CD4-positive, alpha-beta T cell (primary cell): ENCODE measurements at regions not wholly inside any gene's neighbourhood (a gene's known extent, or its start where the extent isn't known, plus 50 kb on each side); places are given as distances from the start of the nearest gene placed in this dataset.
"Not testable (repeated sequence)": the region's sequence is repeated elsewhere in the genome, so short reads cannot be mapped to it uniquely, and the experiment has no call there.

Experiments
- ATAC-seq: fragments of 200-7000 bp; cut with Tn5 transposase; one replicate; pipeline ENCODE4 v1.10.0; 2022; ENCODE audit warnings: mild to moderate bottlenecking; ENCODE audit not compliant: poor library complexity
- CTCF ChIA-PET: fragments of 350-600 bp; sonication (Branson Sonifier 250); formaldehyde crosslinking; loops from one replicate; lab custom pipeline; 2021; ENCODE audit warnings: antibody characterized with exemption, inconsistent platforms; lab: Charles Lee
- POLR2A ChIA-PET: fragments of 350-600 bp; sonication (Branson Sonifier 250); formaldehyde crosslinking; loops from one replicate; lab custom pipeline; 2021; ENCODE audit warnings: antibody characterized with exemption, inconsistent platforms; lab: Charles Lee
- DNase-seq, 14 experiments: peaks; one replicate each; pipeline ENCODE4 v3.0.0-alpha.2; 2013 to 2020; ENCODE audit warnings: mixed read lengths in 2 of 14
- H3K27ac ChIP-seq, 2 donors: one replicate each; pipeline versions ENCODE4 v1.5.1 to v1.7.0; 2013; ENCODE audit warnings: low read length in 2 of 2, low read depth in 1 of 2, mild to moderate bottlenecking in 1 of 2
- H3K27me3 ChIP-seq, 2 experiments: 1 replicate in 1 of 2; 2 replicates in 1 of 2; pipeline versions ENCODE4 v1.6.1 to v1.7.0; 2013; ENCODE audit warnings: low read length in 2 of 2, control low read depth in 1 of 2, mild to moderate bottlenecking in 1 of 2, moderate library complexity in 1 of 2; ENCODE audit not compliant: insufficient read depth in 2 of 2, control insufficient read depth in 1 of 2
- H3K36me3 ChIP-seq: one replicate; pipeline ENCODE4 v1.6.1; 2013; ENCODE audit warnings: low read length, control low read depth; ENCODE audit not compliant: insufficient read depth
- H3K4me1 ChIP-seq: one replicate; pipeline ENCODE4 v1.6.1; 2013; ENCODE audit warnings: low read length, control low read depth; ENCODE audit not compliant: insufficient read depth
- H3K4me3 ChIP-seq: one replicate; pipeline ENCODE4 v1.5.1; 2013; ENCODE audit warnings: mild to moderate bottlenecking, low read length, moderate library complexity
- H3K9me3 ChIP-seq, 2 experiments: 1 replicate in 1 of 2; 2 replicates in 1 of 2; pipeline versions ENCODE4 v1.6.1 to v1.7.0; 2013; ENCODE audit warnings: low read length in 2 of 2, mild to moderate bottlenecking in 2 of 2, control low read depth in 1 of 2, moderate library complexity in 1 of 2; ENCODE audit not compliant: control insufficient read depth in 1 of 2, insufficient read depth in 1 of 2
- H3K27ac Mint-ChIP-seq: one replicate; pipeline ENCODE4 v1.8.0; 2020; ENCODE audit warnings: mixed read lengths
- H3K27me3 Mint-ChIP-seq: one replicate; pipeline ENCODE4 v1.8.0; 2021; ENCODE audit warnings: mixed read lengths
- H3K36me3 Mint-ChIP-seq: one replicate; pipeline ENCODE4 v1.8.0; 2021; ENCODE audit warnings: low read depth, mixed read lengths
- H3K4me1 Mint-ChIP-seq: one replicate; pipeline ENCODE4 v1.8.0; 2021; ENCODE audit warnings: low read depth, mixed read lengths
- H3K4me3 Mint-ChIP-seq: one replicate; pipeline ENCODE4 v1.8.0; 2020; ENCODE audit warnings: mild to moderate bottlenecking, mixed read lengths
- H3K9me3 Mint-ChIP-seq: one replicate; pipeline ENCODE4 v1.8.0; 2020; ENCODE audit warnings: mixed read lengths
- CTCF ChIP-seq: fragments of 200-600 bp; IDR thresholded peaks from one replicate; pipeline ENCODE4 v1.8.0; 2022; ENCODE audit warnings: antibody characterized with exemption, mild to moderate bottlenecking
- intact Hi-C, 2 experiments: fragments of 100-400 bp; cut with DNase I in 1 of 2; cut with micrococcal nuclease in 1 of 2; formaldehyde crosslinking; loops; one replicate each; pipeline versions ENCODE4 v1.15.1 to v1.9.0; 2023 to 2025; cut with DNase I, micrococcal nuclease

GRCh38 chr9:61670616-61671015 lies 480.8 kb downstream of the SPATA31A7 start:
- H3K27me3 Mint-ChIP-seq: no peaks in the 10 kb centered on the region
- intact Hi-C loops: no loop called here
- POLR2A ChIA-PET: no interaction called here
- peaks cover 4% of the 10 kb centered on the region for H3K36me3 Mint-ChIP-seq
- H3K9me3 Mint-ChIP-seq: peaks cover 6% of the 10 kb centered on the region
- CTCF ChIA-PET: no interaction called here
- H3K4me3 ChIP-seq: no peak overlapping the region
- H3K27ac Mint-ChIP-seq: no peak overlapping the region
- H3K4me1 ChIP-seq: no peaks in the 10 kb centered on the region
- H3K9me3 ChIP-seq: peaks cover 5 to 88% of the 10 kb centered on the region in 2 experiments
- no peak overlapping the region for H3K27ac ChIP-seq
- ATAC-seq (no peak), DNase-seq (no peak)
- no peak overlapping the region for H3K4me3 Mint-ChIP-seq
- no peaks in the 10 kb centered on the region for H3K4me1 Mint-ChIP-seq
- no peaks in the 10 kb centered on the region for H3K36me3 ChIP-seq
- H3K27me3 ChIP-seq: no peaks in the 10 kb centered on the region
- TF ChIP-seq CTCF: no peak

GRCh38 chr9:61671276-61671973 lies 481.6 kb downstream of the SPATA31A7 start:
- no peaks in the 10 kb centered on the region for H3K27me3 Mint-ChIP-seq
- H3K4me1 ChIP-seq: no peaks in the 10 kb centered on the region
- H3K36me3 ChIP-seq: no peaks in the 10 kb centered on the region
- no peak overlapping the region for H3K4me3 ChIP-seq
- H3K9me3 Mint-ChIP-seq: peaks cover 6% of the 10 kb centered on the region
- H3K36me3 Mint-ChIP-seq: peaks cover 4% of the 10 kb centered on the region
- peak in 1 of 14 experiments; percentile 20 for DNase-seq
- H3K27ac ChIP-seq: no peak overlapping the region
- H3K4me1 Mint-ChIP-seq: no peaks in the 10 kb centered on the region
- ATAC-seq: no peak
- no peak overlapping the region for H3K4me3 Mint-ChIP-seq
- no peak overlapping the region for H3K27ac Mint-ChIP-seq
- TF ChIP-seq CTCF: no peak
- ChIA-PET POLR2A (no interaction called here), CTCF (no interaction called here)
- intact Hi-C loops: no loop called here
- H3K9me3 ChIP-seq: peaks cover 5 to 80% of the 10 kb centered on the region in 2 experiments
- H3K27me3 ChIP-seq: no peaks in the 10 kb centered on the region

GRCh38 chr9:61672107-61672541 lies 482.3 kb downstream of the SPATA31A7 start:
- CTCF ChIA-PET, H3K36me3 Mint-ChIP-seq, H3K36me3 ChIP-seq, POLR2A ChIA-PET, H3K4me1 ChIP-seq, H3K9me3 Mint-ChIP-seq, H3K4me3 ChIP-seq, H3K4me1 Mint-ChIP-seq, H3K27ac ChIP-seq, intact Hi-C loops, H3K4me3 Mint-ChIP-seq, H3K27ac Mint-ChIP-seq, H3K27me3 ChIP-seq, H3K27me3 Mint-ChIP-seq, ATAC-seq: not testable (repeated sequence)
- H3K9me3 ChIP-seq: peaks cover 5 to 73% of the 10 kb centered on the region in 2 experiments
- DNase-seq: peak in 1 of 14 experiments; percentile 27

GRCh38 chr9:61672645-61673167 lies 482.9 kb downstream of the SPATA31A7 start:
- H3K27ac Mint-ChIP-seq, H3K27me3 ChIP-seq, H3K36me3 Mint-ChIP-seq, H3K9me3 Mint-ChIP-seq, POLR2A ChIA-PET, H3K4me3 Mint-ChIP-seq, H3K36me3 ChIP-seq, H3K4me1 ChIP-seq, H3K27ac ChIP-seq, CTCF ChIA-PET, H3K27me3 Mint-ChIP-seq, intact Hi-C loops, ATAC-seq, H3K4me3 ChIP-seq, H3K4me1 Mint-ChIP-seq: not testable (repeated sequence)
- peak in 1 of 14 experiments; percentile 10 for DNase-seq
- H3K9me3 ChIP-seq: peaks cover 5 to 67% of the 10 kb centered on the region in 2 experiments
